Colonic mucosa (tissue), 4 donors: ENCODE measurements at regions not wholly inside any gene's neighbourhood (a gene's known extent, or its start where the extent isn't known, plus 50 kb on each side); places are given as distances from the start of the nearest gene placed in this dataset.
"Not testable (repeated sequence)": the region's sequence is repeated elsewhere in the genome, so short reads cannot be mapped to it uniquely, and the experiment has no call there.

ENCODE experiments used
- DNase-seq: peaks from one replicate; pipeline ENCODE4 v3.0.0-alpha.2; 2020
- H3K27ac ChIP-seq: fragments of 200-600 bp; one replicate; pipeline ENCODE4 v1.8.0; 2021
- H3K27me3 ChIP-seq: fragments of 200-600 bp; one replicate; pipeline ENCODE4 v1.8.0; 2021
- H3K36me3 ChIP-seq: fragments of 200-600 bp; one replicate; pipeline ENCODE4 v1.8.0; 2021
- H3K4me1 ChIP-seq: fragments of 200-600 bp; one replicate; pipeline ENCODE4 v1.8.0; 2021; ENCODE audit warnings: mild to moderate bottlenecking
- H3K4me3 ChIP-seq: fragments of 200-600 bp; one replicate; pipeline ENCODE4 v1.8.0; 2021
- H3K9ac ChIP-seq, 2 donors: one replicate each; pipeline ENCODE4 v1.7.0; 2013; ENCODE audit warnings: control low read depth in 2 of 2, low read depth in 2 of 2, low read length in 2 of 2
- H3K9me3 ChIP-seq: fragments of 200-600 bp; one replicate; pipeline ENCODE4 v1.8.0; 2021
- intact Hi-C: fragments of 100-400 bp; cut with DNase I; formaldehyde crosslinking; loops from one replicate; pipeline ENCODE4 v1.14.1; 2022
- TF ChIP-seq, protein P1 (sequence below): fragments of 200-600 bp; IDR thresholded peaks from one replicate; pipeline ENCODE4 v1.8.0; 2022; ENCODE audit warnings: antibody characterized with exemption, mild to moderate bottlenecking
- donor health status: healthy.
- donor health status: DM: no; HTN: no; CAD: no.
- donor health status: DM: no; HTN: no; CAD: no.

GRCh38 chr2:111620281-111620680, 263.7 kb downstream of the ANAPC1 start:
- intact Hi-C loops, result no loop called here
- no peaks in the 10 kb centered on the region for H3K4me1 ChIP-seq
- H3K9ac ChIP-seq, result no peak overlapping the region
- TF ChIP-seq, protein P1, sequence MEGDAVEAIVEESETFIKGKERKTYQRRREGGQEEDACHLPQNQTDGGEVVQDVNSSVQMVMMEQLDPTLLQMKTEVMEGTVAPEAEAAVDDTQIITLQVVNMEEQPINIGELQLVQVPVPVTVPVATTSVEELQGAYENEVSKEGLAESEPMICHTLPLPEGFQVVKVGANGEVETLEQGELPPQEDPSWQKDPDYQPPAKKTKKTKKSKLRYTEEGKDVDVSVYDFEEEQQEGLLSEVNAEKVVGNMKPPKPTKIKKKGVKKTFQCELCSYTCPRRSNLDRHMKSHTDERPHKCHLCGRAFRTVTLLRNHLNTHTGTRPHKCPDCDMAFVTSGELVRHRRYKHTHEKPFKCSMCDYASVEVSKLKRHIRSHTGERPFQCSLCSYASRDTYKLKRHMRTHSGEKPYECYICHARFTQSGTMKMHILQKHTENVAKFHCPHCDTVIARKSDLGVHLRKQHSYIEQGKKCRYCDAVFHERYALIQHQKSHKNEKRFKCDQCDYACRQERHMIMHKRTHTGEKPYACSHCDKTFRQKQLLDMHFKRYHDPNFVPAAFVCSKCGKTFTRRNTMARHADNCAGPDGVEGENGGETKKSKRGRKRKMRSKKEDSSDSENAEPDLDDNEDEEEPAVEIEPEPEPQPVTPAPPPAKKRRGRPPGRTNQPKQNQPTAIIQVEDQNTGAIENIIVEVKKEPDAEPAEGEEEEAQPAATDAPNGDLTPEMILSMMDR, result no peak
- no peak overlapping the region for H3K27ac ChIP-seq
- H3K4me3 ChIP-seq, result no peak overlapping the region
- no peaks in the 10 kb centered on the region for H3K27me3 ChIP-seq
- no peak for DNase-seq
- no peaks in the 10 kb centered on the region for H3K36me3 ChIP-seq
- no peaks in the 10 kb centered on the region for H3K9me3 ChIP-seq

GRCh38 chr2:111622859-111623258, 261.1 kb downstream of the ANAPC1 start:
- no peak overlapping the region for H3K27ac ChIP-seq
- DNase-seq, result no peak
- no peaks in the 10 kb centered on the region for H3K9me3 ChIP-seq
- H3K4me3 ChIP-seq, result no peak overlapping the region
- H3K4me1 ChIP-seq, result no peaks in the 10 kb centered on the region
- intact Hi-C loops, result no loop called here
- no peak overlapping the region for H3K9ac ChIP-seq
- TF ChIP-seq, protein P1, result no peak
- H3K36me3 ChIP-seq, result no peaks in the 10 kb centered on the region
- no peaks in the 10 kb centered on the region for H3K27me3 ChIP-seq

DNA sequence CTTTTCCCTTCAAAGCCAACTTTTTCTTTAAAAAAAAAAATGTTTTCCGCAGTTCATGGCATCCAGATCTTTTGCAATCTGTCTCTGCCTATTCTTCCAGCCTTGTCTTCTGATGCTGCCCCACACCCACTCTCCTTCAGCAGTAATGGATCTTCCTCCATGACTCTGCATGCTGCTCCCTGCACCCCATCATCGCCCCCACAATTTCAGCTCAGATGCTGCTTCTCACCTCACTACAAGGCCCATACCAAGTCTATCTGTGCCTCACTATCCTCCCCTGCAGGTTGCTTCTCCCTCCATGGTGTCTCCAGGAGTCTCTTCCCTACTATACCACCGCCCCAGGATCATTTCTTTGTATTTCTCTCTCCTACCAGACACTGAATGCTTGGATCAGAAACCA, 260.6 kb downstream of the ANAPC1 start:
- H3K27ac ChIP-seq, result no peak overlapping the region
- H3K4me3 ChIP-seq, result no peak overlapping the region
- H3K36me3 ChIP-seq, result no peaks in the 10 kb centered on the region
- no peaks in the 10 kb centered on the region for H3K9me3 ChIP-seq
- DNase-seq, result no peak
- no peak overlapping the region for H3K9ac ChIP-seq
- H3K27me3 ChIP-seq, result no peaks in the 10 kb centered on the region
- TF ChIP-seq, protein P1, result no peak
- H3K4me1 ChIP-seq, result no peaks in the 10 kb centered on the region
- intact Hi-C loops, result no loop called here

DNA sequence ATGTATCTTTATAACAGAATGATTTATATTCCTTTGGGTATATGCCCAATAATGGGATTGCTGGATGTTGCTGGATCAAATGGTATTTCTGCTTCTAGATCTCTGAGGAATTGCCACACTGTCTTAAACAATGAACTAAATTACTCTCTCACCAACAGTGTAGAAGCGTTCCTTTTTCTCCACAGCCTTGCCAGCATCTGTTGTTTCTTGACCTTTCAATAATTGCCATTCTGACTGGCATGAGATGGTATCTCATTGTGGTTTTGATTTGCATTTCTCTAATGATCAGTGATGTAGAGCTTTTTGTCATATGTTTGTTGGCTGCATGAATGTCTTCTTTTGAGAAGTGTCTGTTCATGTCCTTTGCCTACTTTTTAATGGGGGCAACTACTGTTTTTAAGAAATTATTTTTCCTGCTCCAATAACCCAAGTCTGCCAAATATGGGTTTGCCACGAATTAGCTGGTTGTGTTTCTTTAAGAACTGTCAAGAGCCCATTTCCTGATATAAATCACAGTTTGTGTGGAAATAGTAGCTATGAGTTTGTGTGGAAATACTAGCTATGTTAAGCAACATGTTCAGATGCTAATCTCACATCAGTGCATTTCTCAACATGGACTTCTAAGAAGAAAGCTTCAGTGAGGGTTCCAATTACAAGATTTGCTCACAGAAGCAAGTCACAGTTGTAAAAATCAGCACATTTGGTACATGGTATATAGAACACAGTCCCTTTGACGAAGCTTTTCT, 259.4 kb downstream of the ANAPC1 start:
- no peak overlapping the region for H3K4me3 ChIP-seq
- no peak overlapping the region for H3K9ac ChIP-seq
- H3K27ac ChIP-seq, result no peak overlapping the region
- no peaks in the 10 kb centered on the region for H3K27me3 ChIP-seq
- no peaks in the 10 kb centered on the region for H3K9me3 ChIP-seq
- DNase-seq, result no peak
- no peaks in the 10 kb centered on the region for H3K36me3 ChIP-seq
- TF ChIP-seq, protein P1, result no peak
- intact Hi-C loops, result no loop called here
- no peaks in the 10 kb centered on the region for H3K4me1 ChIP-seq

GRCh38 chr2:111625157-111625537, 258.8 kb downstream of the ANAPC1 start:
- DNase-seq, H3K27me3 ChIP-seq, H3K4me1 ChIP-seq, H3K4me3 ChIP-seq, H3K9me3 ChIP-seq, H3K36me3 ChIP-seq, H3K27ac ChIP-seq, H3K9ac ChIP-seq, intact Hi-C loops: not testable (repeated sequence)

DNA sequence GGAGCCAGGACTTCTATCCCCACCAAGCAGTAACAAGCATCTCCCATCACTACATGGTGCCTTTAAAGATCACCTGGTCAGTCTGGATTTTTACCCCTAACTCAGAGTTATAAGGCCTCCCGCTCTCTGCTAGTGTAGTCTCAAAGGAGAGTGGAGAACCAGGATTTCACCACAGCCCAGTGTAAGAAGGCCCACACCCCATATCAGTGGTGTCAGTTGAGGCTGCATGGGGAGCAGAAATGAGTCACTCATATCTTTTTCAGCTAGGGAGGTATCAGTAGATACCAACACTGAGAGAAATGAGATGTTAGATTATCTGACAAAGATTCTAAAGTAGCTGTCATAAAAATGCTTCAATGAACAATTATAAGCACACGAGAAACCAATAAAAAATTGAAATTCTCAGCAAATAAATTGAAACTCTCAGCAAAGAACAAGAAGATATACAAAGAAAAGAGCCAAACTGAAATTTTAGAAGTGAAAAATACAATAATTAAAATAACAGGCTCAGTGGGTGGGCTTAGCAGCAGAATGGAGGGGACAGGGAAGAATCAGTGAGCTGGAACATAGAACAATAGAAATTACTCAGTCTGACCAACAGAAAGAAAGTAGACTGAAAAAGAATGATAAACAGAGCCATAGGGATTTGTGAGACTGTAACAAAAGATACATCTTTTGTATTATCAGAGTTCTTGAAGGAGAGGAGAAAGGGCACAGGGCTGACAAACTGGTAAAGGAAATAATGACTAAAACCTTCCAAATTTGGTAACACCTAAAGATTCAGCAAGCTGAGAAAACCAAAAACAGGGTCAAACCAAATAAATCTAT, 257.7 kb downstream of the ANAPC1 start:
- no peak for DNase-seq
- intact Hi-C loops, result no loop called here
- H3K27ac ChIP-seq, result no peak overlapping the region
- no peak overlapping the region for H3K4me3 ChIP-seq
- H3K36me3 ChIP-seq, result no peaks in the 10 kb centered on the region
- no peak overlapping the region for H3K9ac ChIP-seq
- no peaks in the 10 kb centered on the region for H3K9me3 ChIP-seq
- no peaks in the 10 kb centered on the region for H3K27me3 ChIP-seq
- TF ChIP-seq, protein P1, result no peak
- H3K4me1 ChIP-seq, result no peaks in the 10 kb centered on the region
